ENCODE measurements at regions not wholly inside any gene's neighbourhood (a gene's known extent, or its start where the extent isn't known, plus 50 kb on each side); places are given as distances from the start of the nearest gene placed in this dataset.

DNA sequence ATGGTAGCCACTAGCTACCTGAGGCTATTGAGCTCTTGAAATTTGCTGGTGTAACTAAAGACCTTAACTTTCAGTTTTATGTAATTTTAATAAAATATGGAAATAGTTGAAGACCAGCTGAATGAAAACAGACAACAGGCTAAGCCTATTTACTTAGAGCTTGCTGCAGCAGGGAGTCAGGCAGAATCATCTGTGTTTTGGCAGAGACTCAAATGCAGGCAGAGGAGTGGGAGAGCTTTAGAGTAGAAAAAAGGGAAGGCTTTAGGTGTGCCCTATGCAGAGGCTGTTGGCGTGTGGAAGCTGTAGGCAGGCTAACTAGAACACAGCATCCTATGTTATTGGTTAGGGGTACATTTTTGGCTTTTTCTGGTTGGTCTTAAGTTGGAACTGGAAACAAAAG, 304.9 kb upstream of the NBEA start:
- TF ChIP-seq, protein P1, sequence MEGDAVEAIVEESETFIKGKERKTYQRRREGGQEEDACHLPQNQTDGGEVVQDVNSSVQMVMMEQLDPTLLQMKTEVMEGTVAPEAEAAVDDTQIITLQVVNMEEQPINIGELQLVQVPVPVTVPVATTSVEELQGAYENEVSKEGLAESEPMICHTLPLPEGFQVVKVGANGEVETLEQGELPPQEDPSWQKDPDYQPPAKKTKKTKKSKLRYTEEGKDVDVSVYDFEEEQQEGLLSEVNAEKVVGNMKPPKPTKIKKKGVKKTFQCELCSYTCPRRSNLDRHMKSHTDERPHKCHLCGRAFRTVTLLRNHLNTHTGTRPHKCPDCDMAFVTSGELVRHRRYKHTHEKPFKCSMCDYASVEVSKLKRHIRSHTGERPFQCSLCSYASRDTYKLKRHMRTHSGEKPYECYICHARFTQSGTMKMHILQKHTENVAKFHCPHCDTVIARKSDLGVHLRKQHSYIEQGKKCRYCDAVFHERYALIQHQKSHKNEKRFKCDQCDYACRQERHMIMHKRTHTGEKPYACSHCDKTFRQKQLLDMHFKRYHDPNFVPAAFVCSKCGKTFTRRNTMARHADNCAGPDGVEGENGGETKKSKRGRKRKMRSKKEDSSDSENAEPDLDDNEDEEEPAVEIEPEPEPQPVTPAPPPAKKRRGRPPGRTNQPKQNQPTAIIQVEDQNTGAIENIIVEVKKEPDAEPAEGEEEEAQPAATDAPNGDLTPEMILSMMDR (IDR thresholded peaks at IDR 0.05; ENCODE audit: extremely low read depth in 1 of 2, insufficient read depth in 1 of 2, low read depth in 1 of 2, low read length in 2 of 2), result no peak
- no peak for TF ChIP-seq JUN (IDR thresholded peaks at IDR 0.05; ENCODE audit: borderline replicate concordance, insufficient read depth, insufficient read length, low read depth)
- no peak for TF ChIP-seq EZH2 (IDR thresholded peaks at IDR 0.05; ENCODE audit: borderline replicate concordance, low read depth, low read length, severe bottlenecking)
- no peak for TF ChIP-seq POLR2A (IDR thresholded peaks at IDR 0.05; ENCODE audit: low read depth, low read length)
- TF ChIP-seq, protein P2, sequence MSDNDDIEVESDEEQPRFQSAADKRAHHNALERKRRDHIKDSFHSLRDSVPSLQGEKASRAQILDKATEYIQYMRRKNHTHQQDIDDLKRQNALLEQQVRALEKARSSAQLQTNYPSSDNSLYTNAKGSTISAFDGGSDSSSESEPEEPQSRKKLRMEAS (IDR thresholded peaks at IDR 0.05; ENCODE audit: insufficient read depth, insufficient read length), result no peak
- TF ChIP-seq FOS (IDR thresholded peaks at IDR 0.05; ENCODE audit: borderline replicate concordance, insufficient read depth, low read length), result no peak
- TF ChIP-seq MYC (IDR thresholded peaks at IDR 0.05; ENCODE audit: low read depth, low read length), result no peak
- no peak for TF ChIP-seq POLR2AphosphoS5 (IDR thresholded peaks at IDR 0.05; ENCODE audit: insufficient read depth, low read depth, low read length)
